Fibroblast of lung (primary cell): ENCODE measurements at regions not wholly inside any gene's neighbourhood (a gene's known extent, or its start where the extent isn't known, plus 50 kb on each side); places are given as distances from the start of the nearest gene placed in this dataset.

ENCODE experiments used
- DNase-seq, 2 donors: peaks; one replicate each; pipeline versions ENCODE4 v3.0.0 to v3.0.0-alpha.2; 2010; ENCODE audit warnings: low read depth in 2 of 2
- H2AFZ ChIP-seq: 2 replicates; pipeline ENCODE4 v1.5.1; 2012; ENCODE audit warnings: low read length, control low read depth, inconsistent platforms
- H3K27ac ChIP-seq: 2 replicates; pipeline ENCODE4 v1.5.1; 2011; ENCODE audit warnings: low read length, control low read depth; ENCODE audit not compliant: insufficient read depth
- H3K27me3 ChIP-seq: 2 replicates; pipeline ENCODE4 v1.5.1; 2011; ENCODE audit warnings: mild to moderate bottlenecking, low read length; ENCODE audit not compliant: control insufficient read depth, insufficient read depth
- H3K36me3 ChIP-seq: 2 replicates; pipeline ENCODE4 v1.5.1; 2011; ENCODE audit warnings: low read length; ENCODE audit not compliant: control insufficient read depth, insufficient read depth
- H3K4me1 ChIP-seq: 2 replicates; pipeline ENCODE4 v1.5.1; 2011; ENCODE audit warnings: low read length; ENCODE audit not compliant: control insufficient read depth, insufficient read depth; ENCODE audit errors: extremely low read depth
- H3K4me2 ChIP-seq: 2 replicates; pipeline ENCODE4 v1.5.1; 2011; ENCODE audit warnings: low read length, control low read depth; ENCODE audit not compliant: insufficient read depth; ENCODE audit errors: extremely low read depth
- H3K4me3 ChIP-seq, 4 experiments: fragments of 200-600 bp in 1 of 4; sonication (generic) in 1 of 4; replicated peaks in 1 of 4; 2 replicates each; pipeline ENCODE4 v1.5.1; 2011 to 2016; ENCODE audit warnings: low read length in 4 of 4, low read depth in 3 of 4, mild to moderate bottlenecking in 3 of 4, control low read depth in 2 of 4, inconsistent platforms in 1 of 4, mixed read lengths in 1 of 4; ENCODE audit not compliant: insufficient read depth in 1 of 4; ENCODE audit errors: control extremely low read depth in 1 of 4
- H3K79me2 ChIP-seq: 2 replicates; pipeline ENCODE4 v1.5.1; 2012; ENCODE audit warnings: mild to moderate bottlenecking, low read length, inconsistent platforms; ENCODE audit not compliant: control insufficient read depth, insufficient read depth
- H3K9ac ChIP-seq: 2 replicates; pipeline ENCODE4 v1.5.1; 2011; ENCODE audit warnings: mild to moderate bottlenecking, low read length, control low read depth; ENCODE audit not compliant: insufficient read depth
- H3K9me3 ChIP-seq: 2 replicates; pipeline ENCODE4 v1.5.1; 2012; ENCODE audit warnings: low read depth, low read length; ENCODE audit not compliant: control insufficient read depth, insufficient read depth
- H4K20me1 ChIP-seq: 2 replicates; pipeline ENCODE4 v1.5.1; 2011; ENCODE audit warnings: low read length; ENCODE audit not compliant: control insufficient read depth, insufficient read depth; ENCODE audit errors: extremely low read depth
- CTCF ChIP-seq, 2 donors: IDR thresholded peaks in 1 of 2; conservative IDR thresholded peaks in 1 of 2; 1 replicate in 1 of 2; 2 replicates in 1 of 2; pipeline ENCODE4 v1.5.1; 2011 to 2012; ENCODE audit warnings: low read length in 2 of 2, control low read depth in 1 of 2, inconsistent platforms in 1 of 2, low read depth in 1 of 2, mild to moderate bottlenecking in 1 of 2
- EZH2 ChIP-seq: IDR thresholded peaks from 2 replicates; pipeline ENCODE4 v1.5.1; 2012; ENCODE audit warnings: low read length, control low read depth, mild to moderate bottlenecking; ENCODE audit errors: missing control alignments

DNA sequence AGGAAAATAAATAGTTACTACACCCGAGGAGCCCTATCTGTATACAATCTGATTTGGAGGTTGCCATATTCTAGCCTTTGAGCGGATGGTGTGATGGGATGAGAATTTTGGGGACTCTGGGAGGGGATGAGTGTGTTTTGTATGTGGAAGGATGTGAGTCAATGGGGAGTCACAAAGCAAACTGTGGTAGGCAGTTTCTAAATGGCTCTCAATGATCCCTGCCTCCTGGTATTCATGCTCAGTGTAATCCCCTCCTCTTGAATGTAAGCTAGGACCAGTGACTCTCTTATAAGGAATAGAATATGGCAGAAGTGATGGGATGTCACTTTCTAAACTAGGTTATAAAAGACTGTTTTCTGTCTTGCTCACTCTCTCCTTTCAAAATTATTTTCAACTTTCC lies 205.7 kb upstream of the RIOK2 start:
- Histone ChIP-seq H3K9ac (no peak overlapping the region), H4K20me1 (no peaks in the 10 kb centered on the region), H3K27me3 (no peaks in the 10 kb centered on the region), H2AFZ (no peak overlapping the region), H3K4me1 (no peaks in the 10 kb centered on the region), H3K4me3 (no peak overlapping the region), H3K4me2 (no peak overlapping the region), H3K9me3 (no peaks in the 10 kb centered on the region), H3K27ac (no peak overlapping the region), H3K79me2 (no peaks in the 10 kb centered on the region), H3K36me3 (no peaks in the 10 kb centered on the region)
- TF ChIP-seq EZH2: no peak
- no peak for TF ChIP-seq CTCF (conservative IDR thresholded peaks at IDR 0.05 in 1 of 2, IDR thresholded peaks at IDR 0.05 in 1 of 2; ENCODE audit: low read depth in 1 of 2, low read length in 2 of 2)
- DNase-seq: peak in 1 of 2 donors; percentile 20

- Histone ChIP-seq H2AFZ (no peak overlapping the region), H3K27me3 (no peaks in the 10 kb centered on the region), H4K20me1 (no peaks in the 10 kb centered on the region), H3K36me3 (no peaks in the 10 kb centered on the region), H3K4me1 (no peaks in the 10 kb centered on the region), H3K4me2 (no peak overlapping the region), H3K79me2 (no peaks in the 10 kb centered on the region), H3K9me3 (no peaks in the 10 kb centered on the region), H3K9ac (no peak overlapping the region), H3K27ac (no peak overlapping the region), H3K4me3 (no peak overlapping the region)
- no peak for TF ChIP-seq EZH2
- TF ChIP-seq CTCF (conservative IDR thresholded peaks at IDR 0.05 in 1 of 2, IDR thresholded peaks at IDR 0.05 in 1 of 2; ENCODE audit: low read depth in 1 of 2, low read length in 2 of 2): no peak
- no peak for DNase-seq
Measured at GRCh38 chr5:97400537-97400936, 217.5 kb upstream of the RIOK2 start.

GRCh38 chr5:97405941-97406340 lies 222.9 kb upstream of the RIOK2 start:
- Histone ChIP-seq H2AFZ (no peak overlapping the region), H3K27me3 (no peaks in the 10 kb centered on the region), H3K9ac (no peak overlapping the region), H3K27ac (no peak overlapping the region), H3K79me2 (no peaks in the 10 kb centered on the region), H3K4me3 (no peak overlapping the region), H4K20me1 (no peaks in the 10 kb centered on the region), H3K36me3 (no peaks in the 10 kb centered on the region), H3K4me2 (no peak overlapping the region), H3K9me3 (no peaks in the 10 kb centered on the region), H3K4me1 (no peaks in the 10 kb centered on the region)
- no peak for DNase-seq
- TF ChIP-seq EZH2 (no peak), CTCF (conservative IDR thresholded peaks at IDR 0.05 in 1 of 2, IDR thresholded peaks at IDR 0.05 in 1 of 2; ENCODE audit: low read depth in 1 of 2, low read length in 2 of 2) (no peak)
